G401 (cell line): ENCODE measurements at regions not wholly inside any gene's neighbourhood (a gene's known extent, or its start where the extent isn't known, plus 50 kb on each side); places are given as distances from the start of the nearest gene placed in this dataset.
"Not testable (repeated sequence)": the region's sequence is repeated elsewhere in the genome, so short reads cannot be mapped to it uniquely, and the experiment has no call there.

Source experiments
- DNase-seq: peaks from one replicate; pipeline ENCODE4 v3.0.0-alpha.2; 2015; ENCODE audit warnings: low spot score
- in situ Hi-C: cut with HindIII; loops from 2 replicates; pipeline ENCODE4 v1.10.0; 2016; ENCODE audit warnings: low sequenced_read_pairs, mixed read lengths

DNA sequence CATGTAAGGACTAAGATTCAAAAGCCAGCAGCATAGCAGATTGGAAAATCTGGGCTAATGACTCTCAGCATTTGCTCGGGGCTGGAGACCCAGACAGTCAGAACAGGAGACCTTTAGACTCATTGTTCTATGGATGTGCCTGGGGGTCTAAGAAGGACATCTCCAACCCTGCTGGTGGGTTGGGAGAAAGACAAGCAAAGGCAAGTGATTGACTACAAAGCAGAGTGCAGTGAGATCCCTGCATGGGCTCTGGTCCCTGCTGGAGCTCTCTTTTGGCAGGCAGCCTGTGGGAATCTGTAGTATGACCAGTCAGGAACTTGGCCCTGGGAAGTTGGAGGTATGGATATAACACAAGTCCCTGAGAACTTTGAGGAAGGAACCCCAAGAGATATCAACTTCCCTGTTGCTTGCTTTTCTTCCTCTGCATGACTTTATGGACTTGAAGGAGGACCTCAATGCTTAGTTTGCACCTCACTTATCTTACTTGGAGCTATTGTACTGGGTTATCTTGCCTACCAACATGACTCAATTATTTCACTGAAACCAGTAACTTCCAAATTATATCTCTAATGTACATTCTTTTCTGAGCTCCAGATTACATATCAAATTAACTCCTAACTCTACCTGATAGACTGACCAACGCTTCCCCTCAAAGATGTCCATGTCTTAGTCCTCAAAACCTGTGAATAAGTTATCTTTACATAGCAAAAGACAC, 236.0 kb downstream of the CYRIA start:
- in situ Hi-C loops = no loop called here
- no peak for DNase-seq

DNA sequence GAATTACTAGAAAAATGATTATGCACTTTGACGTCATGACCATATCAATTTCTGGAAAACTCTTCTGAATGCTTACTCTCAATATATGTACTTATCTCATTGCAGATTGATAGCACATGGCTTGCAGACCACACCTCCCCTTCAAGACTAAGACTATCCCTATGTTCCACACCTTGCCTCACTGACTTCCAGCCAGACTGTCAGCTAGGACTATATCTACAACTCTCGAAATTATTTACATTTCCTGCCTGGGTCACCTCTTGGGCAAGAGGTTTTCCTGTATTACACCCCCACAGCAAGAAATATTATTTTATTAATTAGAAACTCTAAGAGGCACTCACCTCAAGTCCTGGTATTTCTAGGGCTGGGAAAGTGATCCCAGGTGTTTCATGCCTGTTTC, 236.6 kb downstream of the CYRIA start:
- DNase-seq = no peak
- in situ Hi-C loops = no loop called here

DNA sequence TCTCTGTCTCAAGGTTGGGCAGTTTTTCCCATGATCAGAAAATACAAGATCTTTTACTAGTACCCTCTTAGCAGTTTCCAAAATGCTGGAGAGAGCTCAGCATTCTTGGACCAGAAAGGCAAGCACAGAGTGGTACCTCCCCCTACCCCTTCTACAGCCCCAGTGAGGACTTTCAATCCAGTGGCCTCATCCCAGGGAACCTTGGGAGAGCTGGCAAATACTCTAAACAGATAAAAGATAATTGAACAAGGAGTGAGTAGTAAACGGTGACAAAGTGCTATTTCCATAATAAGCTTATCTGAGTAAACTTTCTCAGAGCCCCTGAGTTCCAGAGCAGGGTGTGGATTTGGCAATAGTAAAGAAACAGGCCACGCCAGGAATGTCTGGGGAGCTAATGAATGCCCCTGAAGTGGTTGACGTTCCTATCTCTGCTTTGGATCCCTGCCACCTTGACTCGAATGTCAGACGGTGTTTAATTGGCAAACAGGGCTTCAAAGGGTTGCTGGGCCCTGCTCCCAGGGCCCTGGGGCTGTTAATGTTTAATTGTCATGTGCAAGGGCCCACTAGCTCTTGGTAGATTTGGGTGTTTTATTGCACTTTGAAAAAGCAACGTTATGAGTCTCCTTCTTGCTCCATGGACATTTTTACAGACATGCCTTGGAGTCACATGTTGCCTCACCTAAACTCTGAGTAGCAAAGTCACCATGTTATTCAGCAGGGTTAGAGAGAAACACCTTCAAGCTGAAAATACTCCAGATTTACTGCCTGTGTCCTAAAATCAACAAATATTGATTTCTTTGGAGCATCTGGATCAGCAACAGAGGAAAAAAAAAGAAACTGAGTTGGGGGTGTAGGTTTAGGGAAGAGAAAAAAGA, 239.9 kb downstream of the CYRIA start:
- in situ Hi-C loops = no loop called here
- no peak for DNase-seq

DNA sequence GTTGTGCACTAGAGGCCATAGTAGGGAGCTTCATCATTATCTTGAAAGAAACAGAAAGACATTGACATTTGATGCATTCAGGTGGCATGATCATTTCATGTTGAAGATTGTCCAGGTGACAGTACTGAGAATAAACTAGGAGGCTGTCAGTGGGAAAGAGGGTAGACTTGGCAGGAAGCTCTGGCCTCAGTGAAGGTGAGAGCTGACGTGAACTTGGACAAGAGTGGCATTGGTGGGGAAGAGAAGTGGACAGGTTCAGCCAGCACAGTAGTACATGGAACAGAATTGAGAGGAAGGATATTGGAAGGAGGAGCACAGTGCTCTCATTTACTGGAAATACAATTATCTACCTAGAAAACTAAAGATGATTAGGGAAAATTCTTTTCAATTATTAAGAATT, 245.2 kb downstream of the CYRIA start:
- in situ Hi-C loops = no loop called here
- no peak for DNase-seq

DNA sequence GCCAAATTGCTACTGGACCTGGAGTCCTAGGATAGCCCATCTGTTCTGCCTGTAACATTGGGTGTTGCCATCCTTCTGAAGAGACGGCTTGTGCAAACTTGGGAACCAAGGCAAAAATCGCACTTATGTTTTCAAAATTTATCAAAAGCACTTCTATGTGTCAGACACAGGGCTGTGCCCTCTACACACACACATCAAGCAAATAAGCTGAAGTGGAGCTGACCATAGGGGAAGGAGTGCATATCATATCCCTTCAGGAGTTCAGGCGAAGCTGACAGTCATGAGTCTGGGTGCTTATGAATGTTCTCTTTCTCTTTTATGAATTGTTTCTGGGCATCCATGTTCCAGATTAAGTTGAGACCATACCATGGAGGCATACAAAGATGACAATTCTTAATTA, 247.9 kb downstream of the CYRIA start:
- no peak for DNase-seq
- in situ Hi-C loops = no loop called here

DNA sequence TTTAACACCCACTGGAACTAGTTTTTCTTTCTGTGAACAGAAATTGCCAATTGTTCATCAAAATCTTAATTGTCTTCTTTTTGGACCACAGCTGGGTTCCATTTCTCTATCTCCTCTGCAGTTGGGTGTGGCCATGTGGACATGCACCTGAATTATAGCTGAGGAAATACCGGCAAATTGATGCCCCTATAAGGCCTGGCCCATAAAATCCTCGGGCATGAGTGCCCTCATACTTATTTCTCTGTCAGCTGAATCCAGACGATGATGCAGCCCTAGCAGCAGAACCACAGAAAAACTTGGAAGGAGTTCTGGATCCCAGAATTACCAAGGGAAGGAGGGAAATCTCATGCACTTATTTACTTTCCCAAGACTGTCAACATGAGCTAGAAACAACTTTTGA, 249.0 kb downstream of the CYRIA start:
- DNase-seq = no peak
- in situ Hi-C loops = no loop called here

DNA sequence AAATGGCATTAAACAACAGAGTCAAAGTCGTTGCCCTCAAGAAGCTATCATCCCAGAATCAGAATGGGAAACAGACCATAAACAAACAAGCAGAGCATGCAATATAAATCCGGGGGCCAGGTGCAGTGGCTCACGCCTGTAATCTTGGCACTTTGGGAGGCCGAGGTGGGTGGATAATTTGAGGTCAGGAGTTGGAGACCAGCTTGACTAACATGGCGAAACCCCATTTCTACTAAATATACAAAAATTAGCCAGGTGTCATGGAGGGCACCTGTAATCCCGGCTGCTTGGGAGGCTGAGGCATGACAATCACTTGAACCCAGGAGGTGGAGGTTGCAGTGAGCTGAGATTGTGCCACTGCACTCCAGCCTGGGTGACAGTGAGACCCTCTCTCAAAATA, 249.8 kb downstream of the CYRIA start:
- in situ Hi-C loops = not testable (repeated sequence)

DNA sequence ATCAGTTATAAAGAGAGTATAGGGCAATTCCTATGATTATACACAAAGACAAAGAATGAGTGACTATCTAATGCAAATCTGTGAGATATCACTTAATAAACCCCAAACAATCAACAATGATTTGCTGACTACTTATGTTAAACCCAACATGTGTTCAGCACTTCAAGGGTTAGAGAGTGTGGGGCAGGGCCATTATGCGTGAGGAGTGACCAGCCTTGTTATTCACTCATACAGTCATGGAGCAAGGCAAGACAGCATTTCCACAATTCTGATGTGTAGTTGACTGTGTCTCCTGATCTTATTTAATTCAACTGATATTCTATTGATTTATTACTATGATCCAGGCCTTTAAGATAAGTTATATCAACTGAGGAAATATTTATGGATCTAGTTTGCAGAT, 251.7 kb downstream of the CYRIA start:
- no peak for DNase-seq
- in situ Hi-C loops = no loop called here

More for the DNA sequence above, 249.8 kb downstream of the CYRIA start:
- not testable (repeated sequence) for DNase-seq

DNA sequence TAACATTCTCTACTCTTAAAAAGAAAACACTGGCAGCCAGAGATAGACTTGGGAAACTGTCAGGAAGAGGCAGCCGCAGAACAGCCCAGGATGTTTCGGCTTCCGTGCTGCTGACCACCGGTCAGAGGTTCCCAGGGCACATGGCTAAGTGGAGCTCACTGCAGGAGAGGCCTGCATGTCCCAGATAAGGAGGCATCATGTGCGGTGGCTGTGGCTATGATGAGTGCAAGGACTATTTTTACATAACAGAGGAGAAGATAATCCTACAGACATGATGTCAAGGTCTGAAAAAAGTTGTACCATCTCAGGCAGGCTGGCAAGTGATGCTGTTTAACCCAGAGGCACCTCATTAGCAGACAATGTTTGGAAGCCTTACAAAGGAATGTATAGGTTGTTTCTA, 252.3 kb downstream of the CYRIA start:
- in situ Hi-C loops = no loop called here
- no peak for DNase-seq

DNA sequence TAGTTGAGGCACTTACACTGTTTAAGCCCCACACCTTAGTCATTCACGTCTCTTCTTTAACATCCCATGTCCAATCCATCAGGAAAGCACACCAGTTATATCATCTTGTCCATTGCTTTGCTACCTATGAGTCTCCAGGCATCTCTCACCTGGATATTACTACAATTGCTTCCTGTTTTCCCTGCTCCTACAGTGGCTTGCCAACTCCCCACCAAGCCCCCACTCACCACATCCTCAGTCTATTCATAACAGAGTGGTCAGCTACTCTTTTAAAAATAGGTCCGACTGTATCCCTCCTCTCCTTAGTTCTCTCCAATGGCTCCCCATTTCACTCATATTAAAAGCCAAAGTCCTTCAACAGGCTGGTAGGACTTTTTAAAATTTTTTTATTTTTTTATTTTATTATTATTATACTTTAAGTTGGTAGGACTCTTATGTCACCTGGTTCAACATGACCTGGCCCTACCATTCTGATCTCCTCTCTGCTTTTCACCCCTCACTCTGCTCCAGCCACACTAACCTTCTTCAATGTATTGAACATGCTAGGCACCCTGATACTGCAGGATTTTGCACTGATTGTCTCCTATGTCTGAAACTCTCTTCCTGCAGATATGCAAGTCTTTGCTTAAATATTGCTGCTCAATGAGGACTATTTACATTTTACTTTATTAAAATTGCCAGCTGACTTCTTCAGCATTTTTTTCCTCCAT, 253.2 kb downstream of the CYRIA start:
- no peak for DNase-seq
- in situ Hi-C loops = no loop called here

DNA sequence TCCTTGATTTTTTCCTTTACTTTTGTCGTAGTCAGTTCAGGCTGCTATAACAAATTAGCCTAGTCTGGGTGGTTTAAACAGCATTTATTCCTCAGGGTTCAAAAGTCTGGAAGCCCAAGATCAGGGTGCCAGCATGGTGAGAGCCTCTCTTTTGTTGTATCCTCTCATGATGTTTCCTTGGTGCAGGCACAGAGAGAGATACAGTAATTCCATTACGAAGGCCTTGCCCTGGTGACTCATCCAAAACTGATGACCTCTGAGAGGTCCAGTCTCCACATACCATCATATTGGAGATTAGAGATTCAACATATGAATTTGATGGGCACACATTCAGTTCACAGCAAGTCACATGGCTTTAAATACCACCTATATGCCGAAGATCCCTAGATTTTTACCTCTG, 253.8 kb downstream of the CYRIA start:
- in situ Hi-C loops = no loop called here
- DNase-seq = no peak

DNA sequence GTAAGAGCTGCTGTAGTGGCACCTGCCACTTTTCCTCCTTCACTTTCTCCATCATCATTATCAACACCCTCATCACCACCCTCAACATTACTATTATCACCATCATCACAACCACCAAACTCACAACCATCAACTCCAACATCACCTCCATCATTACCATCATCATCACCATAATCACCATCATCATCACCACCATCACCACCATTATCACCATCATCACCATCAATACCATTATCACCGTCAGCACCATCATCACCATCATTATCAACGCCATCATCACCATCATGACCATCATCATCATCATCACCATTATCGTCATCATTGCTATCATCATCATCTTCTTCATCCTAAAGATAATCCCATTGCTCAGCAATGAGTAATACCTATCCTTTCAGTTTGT, 255.8 kb downstream of the CYRIA start:
- DNase-seq = no peak
- in situ Hi-C loops = no loop called here

DNA sequence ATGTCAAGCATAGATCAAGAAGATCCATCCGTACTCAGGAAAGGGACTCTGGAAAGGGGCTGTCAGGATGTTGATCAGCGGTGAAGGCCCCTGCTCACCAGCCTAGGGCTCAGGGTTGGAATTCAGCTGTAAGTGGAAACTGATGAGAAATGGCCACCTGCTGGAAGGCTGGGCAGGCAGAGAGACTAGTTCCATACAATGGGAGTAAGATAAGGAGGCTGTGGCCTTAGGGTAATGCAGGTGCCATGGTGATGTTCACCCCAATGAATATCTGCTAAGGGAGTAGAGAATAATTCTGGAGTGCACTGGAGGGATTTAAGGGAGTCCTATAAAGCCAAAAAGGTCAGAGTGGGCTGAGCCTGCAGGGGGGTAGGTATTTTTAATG, 256.6 kb downstream of the CYRIA start:
- in situ Hi-C loops = no loop called here
- DNase-seq = no peak

DNA sequence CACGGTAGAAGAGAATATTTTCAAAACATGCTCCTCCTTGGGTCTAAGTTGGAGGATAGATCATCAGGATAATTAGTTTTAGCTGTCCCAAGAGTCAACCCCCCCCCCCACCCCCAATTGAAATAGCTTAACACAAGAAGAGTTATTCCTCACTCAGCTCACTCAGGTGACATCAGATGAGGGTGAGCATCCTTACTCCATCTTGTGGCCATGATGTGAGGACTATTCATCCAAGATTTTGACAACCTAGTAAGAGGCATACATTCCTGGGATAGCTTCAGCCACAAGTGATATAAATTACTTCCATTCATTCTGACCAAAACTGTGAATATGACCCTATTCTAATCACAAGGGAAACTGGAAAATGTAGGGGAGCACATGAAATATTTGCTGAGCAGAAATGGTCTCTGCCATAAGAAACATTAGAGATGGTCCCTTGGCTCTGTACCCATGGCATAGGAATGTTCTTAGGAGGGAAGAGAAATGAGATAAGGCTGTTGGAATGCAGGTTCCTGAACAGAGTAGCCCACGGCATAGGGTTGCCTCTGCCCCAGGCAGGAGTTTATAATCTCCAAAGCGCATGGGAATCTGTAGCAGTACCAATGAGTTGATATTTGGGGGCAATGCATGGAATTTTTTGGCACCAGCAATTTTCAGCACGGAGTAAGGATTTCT, 257.2 kb downstream of the CYRIA start:
- no peak for DNase-seq
- in situ Hi-C loops = no loop called here

DNA sequence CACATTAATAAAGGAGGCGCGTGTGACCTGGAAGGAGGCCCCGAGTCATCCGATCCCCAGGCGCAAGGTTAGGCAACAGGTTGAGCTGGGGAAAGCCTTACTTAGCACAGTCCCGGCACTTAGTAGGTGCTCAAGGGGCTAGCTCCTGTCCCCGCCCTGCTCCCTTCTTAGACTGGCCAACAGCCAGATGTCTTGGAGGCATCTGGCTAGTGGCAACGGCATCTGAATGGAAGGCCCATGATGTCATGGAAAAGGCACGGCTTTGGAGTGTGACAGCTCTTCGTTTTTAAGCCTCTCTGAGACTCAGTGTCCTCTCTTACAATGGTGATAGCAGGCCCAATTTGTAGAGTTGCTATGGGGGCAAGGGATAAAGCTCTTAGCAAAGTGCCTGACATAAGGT, 258.3 kb downstream of the CYRIA start:
- in situ Hi-C loops = no loop called here

DNA sequence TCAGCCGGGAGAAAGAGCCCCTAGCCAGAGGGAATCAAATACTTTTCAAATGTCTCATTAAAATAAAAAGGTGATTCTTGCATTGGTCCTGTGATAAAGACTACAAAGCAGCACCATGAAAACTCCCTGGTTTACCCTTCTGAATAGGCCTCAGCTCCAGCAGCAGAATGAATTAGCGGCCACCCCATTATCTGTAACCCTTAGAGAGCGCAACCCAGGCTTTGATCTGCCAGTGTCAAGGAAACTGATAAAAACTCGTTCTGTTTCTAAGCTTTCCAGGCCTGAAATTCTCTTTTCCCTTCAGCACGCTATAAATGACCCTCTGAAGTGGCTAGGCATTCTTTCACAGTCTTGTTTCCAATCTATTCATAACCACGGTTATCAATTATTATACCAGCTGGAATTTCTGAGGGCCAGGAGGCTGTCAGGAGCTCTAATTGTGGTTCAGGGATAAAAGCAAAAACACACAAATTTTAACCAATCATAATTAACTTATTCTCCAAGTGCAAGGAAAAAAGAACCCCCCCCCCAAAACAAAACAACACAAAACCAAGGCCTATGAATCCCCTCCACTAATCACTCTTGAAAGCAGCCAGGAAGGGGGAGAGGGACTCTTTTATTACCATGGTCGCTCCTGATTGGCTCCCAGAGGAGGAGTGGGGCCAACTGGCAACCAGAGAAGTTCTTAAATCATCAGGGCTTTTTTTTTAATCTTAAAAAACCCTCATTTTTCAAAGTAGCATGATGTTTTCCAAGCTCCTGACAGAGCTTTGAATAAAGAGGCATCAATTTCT, 258.9 kb downstream of the CYRIA start:
- in situ Hi-C loops = no loop called here
- no peak for DNase-seq

More for the DNA sequence above, 258.3 kb downstream of the CYRIA start:
- DNase-seq = no peak

DNA sequence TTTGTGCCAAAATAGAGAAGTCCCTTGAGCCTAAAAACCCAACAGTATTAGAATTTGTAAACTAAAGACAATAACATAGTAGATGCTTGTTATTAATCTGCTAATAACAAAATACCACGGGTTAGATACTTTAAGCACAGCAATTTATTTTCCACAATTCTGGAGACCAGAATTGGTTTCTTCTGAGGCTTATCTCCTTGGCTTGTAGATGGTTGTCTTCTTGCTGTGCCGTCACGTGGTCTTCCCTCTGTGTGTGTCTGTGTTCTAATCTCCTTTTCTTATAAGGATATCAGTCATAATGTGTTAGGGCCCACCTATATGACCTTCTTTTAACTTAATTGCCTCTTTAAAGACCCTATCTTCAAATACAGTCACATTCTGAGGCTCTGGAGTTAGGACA, 260.1 kb downstream of the CYRIA start:
- in situ Hi-C loops = no loop called here
- no peak for DNase-seq

DNA sequence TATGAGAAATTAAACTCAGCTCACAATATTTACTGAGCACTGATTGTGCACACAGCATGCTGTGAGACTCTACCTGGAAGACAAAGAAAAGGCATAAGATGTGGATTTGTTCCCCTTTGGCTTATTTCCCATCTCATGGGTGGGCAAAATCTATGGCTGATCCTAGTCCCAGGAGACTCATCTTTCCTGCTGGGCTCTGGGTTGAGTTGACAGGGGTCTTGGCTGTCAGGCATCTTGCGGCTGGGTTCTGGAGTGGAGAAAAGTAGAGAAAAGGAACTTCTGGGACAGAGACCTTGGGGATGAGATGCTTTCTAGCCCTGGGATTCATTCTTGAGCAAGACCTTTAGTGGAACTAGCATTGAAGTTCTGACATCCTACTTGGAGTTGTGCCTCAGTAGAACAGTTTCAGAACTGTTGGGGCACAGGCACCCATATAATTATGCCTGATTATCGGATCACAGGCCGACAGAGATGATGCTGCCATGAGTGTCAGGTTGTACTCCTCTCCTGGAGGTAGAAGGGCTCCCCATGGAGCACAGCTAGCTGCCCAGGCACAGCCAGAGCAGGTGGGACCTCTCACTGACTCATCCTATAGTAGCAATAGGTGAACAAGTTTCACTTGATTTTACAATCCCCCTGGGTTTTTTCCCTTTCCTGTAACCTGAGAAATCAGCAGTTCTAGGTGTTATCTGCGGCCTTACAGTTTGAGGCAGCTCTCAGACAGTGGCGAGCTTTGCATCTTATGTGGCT, 260.9 kb downstream of the CYRIA start:
- in situ Hi-C loops = no loop called here
- DNase-seq = no peak
